Stomach (tissue), 8 donors: ENCODE measurements at regions not wholly inside any gene's neighbourhood (a gene's known extent, or its start where the extent isn't known, plus 50 kb on each side); places are given as distances from the start of the nearest gene placed in this dataset.

Experiments
- DNase-seq, 2 donors: peaks; one replicate each; pipeline versions ENCODE4 v3.0.0 to v3.0.0-alpha.2; 2013 to 2019
- H3K27ac ChIP-seq, 5 donors: fragments of 200-600 bp in 4 of 5; sonication (generic) in 4 of 5; one replicate each; pipeline ENCODE4 v1.5.1; 2013 to 2019; ENCODE audit warnings: mild to moderate bottlenecking in 1 of 5, moderate library complexity in 1 of 5
- H3K27me3 ChIP-seq, 3 donors: fragments of 200-600 bp; sonication (generic); one replicate each; pipeline ENCODE4 v1.5.1; 2017 to 2019; ENCODE audit warnings: mixed run types in 1 of 3
- H3K36me3 ChIP-seq, 4 donors: fragments of 200-600 bp; sonication (generic); 1 replicate in 3 of 4; 2 replicates in 1 of 4; pipeline ENCODE4 v1.5.1; 2016 to 2019
- H3K4me1 ChIP-seq, 4 donors: fragments of 200-600 bp; sonication (generic); one replicate each; pipeline ENCODE4 v1.5.1; 2016 to 2019
- H3K4me3 ChIP-seq, 4 donors: fragments of 200-600 bp; sonication (generic) in 3 of 4; one replicate each; pipeline ENCODE4 v1.5.1; 2016 to 2019; ENCODE audit warnings: mild to moderate bottlenecking in 1 of 4
- H3K9me3 ChIP-seq, 4 donors: fragments of 200-600 bp; sonication (generic); one replicate each; pipeline ENCODE4 v1.5.1; 2016 to 2019
- EP300 ChIP-seq: sonication (generic); formaldehyde crosslinking; IDR thresholded peaks from one replicate; pipeline ENCODE4 v1.6.1; 2017; ENCODE audit warnings: antibody characterized with exemption
- POLR2A ChIP-seq, 4 donors: fragments of 450-650 bp; IDR thresholded peaks; one replicate each; pipeline ENCODE4 v1.6.1; 2016; ENCODE audit warnings: antibody characterized with exemption in 4 of 4, control low read depth in 2 of 4, mild to moderate bottlenecking in 1 of 4, moderate library complexity in 1 of 4
- POLR2AphosphoS5 ChIP-seq, 3 donors: sonication (generic); formaldehyde crosslinking; IDR thresholded peaks; one replicate each; pipeline ENCODE4 v1.6.1; 2016; ENCODE audit warnings: antibody characterized with exemption in 3 of 3
- WGBS, 5 donors: extraction: QIAGEN DNeasy Blood & Tissue Kit in 3 of 5; methylation state at CpG; one replicate each; pipeline versions ENCODE4 v1.1.5 to v1.1.7; 2013 to 2018; 5-methylcytosine and 5-hydroxymethylcytosine counted together
- intact Hi-C: fragments of 100-400 bp; cut with DNase I; formaldehyde crosslinking; loops from one replicate; pipeline ENCODE4 v1.15.1; 2023; ENCODE audit warnings: low total_unique reads
- TF ChIP-seq, protein P1 (sequence below), 7 experiments: fragments of 450-650 bp in 4 of 7; fragments of 200-600 bp in 3 of 7; sonication (generic) in 3 of 7; IDR thresholded peaks; one replicate each; pipeline ENCODE4 v1.5.1; 2016 to 2019; ENCODE audit warnings: antibody characterized with exemption in 7 of 7, control low read depth in 2 of 7, mild to moderate bottlenecking in 1 of 7
- donor health status: healthy with polysubstance abuse.
- donor health status: Bipolar disorder and iron deficiency.
- donor health status: healthy.

DNA sequence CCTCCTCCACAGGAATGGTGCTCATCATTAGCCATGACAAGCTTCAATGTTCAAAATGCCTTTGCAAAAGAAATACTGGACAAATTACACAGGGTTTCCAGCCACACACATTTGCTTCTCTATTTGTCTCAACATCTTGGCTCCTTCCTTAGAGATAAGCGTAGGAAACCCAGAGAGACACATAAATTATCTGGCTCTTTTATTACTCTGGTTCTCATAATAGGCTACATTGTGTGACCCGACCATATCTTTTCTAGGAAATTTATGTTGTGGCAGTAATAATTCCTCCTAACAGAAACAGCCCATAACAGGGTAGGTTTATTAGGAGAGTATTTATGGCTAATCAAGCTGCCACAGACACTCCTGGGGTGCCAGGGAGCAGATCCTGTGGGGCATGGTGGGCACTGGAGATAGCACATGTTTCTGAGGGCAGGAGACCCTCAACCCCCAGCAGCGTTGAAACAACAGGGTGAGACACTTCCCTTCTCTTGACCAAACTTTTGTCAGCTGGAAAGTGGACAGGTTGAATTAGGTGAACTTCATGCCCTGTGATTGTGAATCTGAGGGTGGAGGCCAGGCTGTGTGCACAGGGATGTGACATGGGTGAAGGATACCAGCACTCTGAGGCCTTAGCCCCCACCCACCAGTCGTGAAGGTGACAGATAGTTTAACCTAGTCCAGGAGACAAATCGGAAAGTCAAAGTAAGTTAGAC is 295.9 kb upstream of the ZNF32 start:
- no peaks in the 10 kb centered on the region for H3K36me3 ChIP-seq
- H3K27me3 ChIP-seq, result no peaks in the 10 kb centered on the region
- DNase-seq, result peak in 1 of 2 donors; percentile 1
- 60 to 73% (median 71%) methylated on average over 5 of the region's 5 CpGs for WGBS, 5 donors
- peaks cover 0 to 28% (median 25%) of the 10 kb centered on the region in 4 donors for H3K4me1 ChIP-seq
- H3K27ac ChIP-seq, result no peak overlapping the region
- H3K9me3 ChIP-seq, result no peaks in the 10 kb centered on the region
- no peak for TF ChIP-seq POLR2AphosphoS5 (IDR thresholded peaks at IDR 0.05)
- TF ChIP-seq, protein P1, sequence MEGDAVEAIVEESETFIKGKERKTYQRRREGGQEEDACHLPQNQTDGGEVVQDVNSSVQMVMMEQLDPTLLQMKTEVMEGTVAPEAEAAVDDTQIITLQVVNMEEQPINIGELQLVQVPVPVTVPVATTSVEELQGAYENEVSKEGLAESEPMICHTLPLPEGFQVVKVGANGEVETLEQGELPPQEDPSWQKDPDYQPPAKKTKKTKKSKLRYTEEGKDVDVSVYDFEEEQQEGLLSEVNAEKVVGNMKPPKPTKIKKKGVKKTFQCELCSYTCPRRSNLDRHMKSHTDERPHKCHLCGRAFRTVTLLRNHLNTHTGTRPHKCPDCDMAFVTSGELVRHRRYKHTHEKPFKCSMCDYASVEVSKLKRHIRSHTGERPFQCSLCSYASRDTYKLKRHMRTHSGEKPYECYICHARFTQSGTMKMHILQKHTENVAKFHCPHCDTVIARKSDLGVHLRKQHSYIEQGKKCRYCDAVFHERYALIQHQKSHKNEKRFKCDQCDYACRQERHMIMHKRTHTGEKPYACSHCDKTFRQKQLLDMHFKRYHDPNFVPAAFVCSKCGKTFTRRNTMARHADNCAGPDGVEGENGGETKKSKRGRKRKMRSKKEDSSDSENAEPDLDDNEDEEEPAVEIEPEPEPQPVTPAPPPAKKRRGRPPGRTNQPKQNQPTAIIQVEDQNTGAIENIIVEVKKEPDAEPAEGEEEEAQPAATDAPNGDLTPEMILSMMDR (IDR thresholded peaks at IDR 0.05), result no peak
- TF ChIP-seq EP300, result no peak
- no peak for TF ChIP-seq POLR2A (IDR thresholded peaks at IDR 0.05)
- intact Hi-C loops, result no loop called here
- no peak overlapping the region for H3K4me3 ChIP-seq

DNA sequence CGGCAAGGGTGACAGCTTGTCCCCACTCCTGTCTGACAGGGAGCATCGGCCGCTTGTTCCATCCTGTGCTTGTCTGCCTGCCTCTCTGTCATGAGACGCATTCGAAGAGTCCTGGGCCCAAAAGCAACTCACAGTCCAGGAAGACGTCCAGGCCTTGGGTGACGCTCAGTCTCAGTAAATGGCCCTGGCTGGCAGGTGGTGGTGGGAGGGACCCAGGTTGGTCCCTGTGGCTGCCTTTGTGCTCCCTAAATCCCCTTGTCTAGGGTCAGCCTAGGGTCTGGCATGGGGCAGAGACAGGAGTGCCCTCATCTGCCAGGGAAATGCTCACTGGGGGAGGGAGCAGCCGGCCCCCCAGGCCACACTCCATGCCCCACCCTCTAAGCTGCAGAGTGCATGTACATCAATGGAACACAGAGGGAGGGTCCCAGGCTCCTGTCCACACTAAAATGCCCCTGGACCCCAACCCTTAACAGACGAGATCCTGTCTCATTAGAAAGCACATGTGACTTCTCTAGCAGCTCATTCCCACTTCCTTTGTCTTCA is 295.2 kb upstream of the ZNF32 start:
- DNase-seq, result peak in 1 of 2 donors; percentile 22
- Histone ChIP-seq H3K27ac (no peak overlapping the region), H3K27me3 (no peaks in the 10 kb centered on the region), H3K36me3 (no peaks in the 10 kb centered on the region), H3K9me3 (no peaks in the 10 kb centered on the region), H3K4me3 (no peak overlapping the region), H3K4me1 (peaks cover 0 to 28% (median 25%) of the 10 kb centered on the region in 4 donors)
- intact Hi-C loops, result no loop called here
- WGBS, 5 donors, result 76 to 89% (median 86%) methylated on average over 9 of the region's 9 CpGs
- TF ChIP-seq EP300, result no peak
- no peak for TF ChIP-seq POLR2A (IDR thresholded peaks at IDR 0.05)
- TF ChIP-seq, protein P1 (IDR thresholded peaks at IDR 0.05), result no peak
- TF ChIP-seq POLR2AphosphoS5 (IDR thresholded peaks at IDR 0.05), result no peak

DNA sequence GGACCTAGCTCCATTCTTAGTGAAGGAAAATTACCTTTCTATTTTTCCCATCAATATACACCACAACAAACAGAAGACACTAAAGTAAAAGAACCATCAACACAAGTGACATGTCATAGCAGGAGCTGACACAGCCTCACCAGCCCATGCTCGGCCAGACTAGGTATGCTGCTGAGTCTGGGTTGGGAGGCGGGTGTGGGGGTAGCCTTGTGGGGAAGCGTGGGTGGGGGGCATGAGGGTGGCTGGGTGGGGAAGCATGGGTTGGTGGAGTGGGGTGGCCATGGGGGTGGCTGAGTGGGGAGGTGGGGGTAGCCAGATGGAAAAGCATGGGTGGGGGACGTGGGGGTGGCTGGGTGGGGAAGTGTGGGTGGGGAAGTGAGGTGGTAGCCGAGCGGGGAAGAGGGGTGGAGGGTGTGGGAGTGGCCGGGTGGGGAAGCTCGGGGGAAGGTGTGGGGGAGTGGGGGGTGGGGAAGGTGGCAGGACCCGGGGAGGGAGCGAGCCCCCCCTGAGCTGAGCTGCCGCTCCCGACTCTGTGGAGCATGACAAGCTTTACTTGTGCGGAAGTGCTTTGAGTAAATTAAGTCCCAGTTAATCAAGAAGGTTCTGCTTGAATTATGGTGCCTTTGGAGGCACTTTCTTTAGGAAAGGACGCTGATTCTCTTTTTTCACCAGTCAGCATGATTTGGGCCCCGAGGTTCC is 294.6 kb upstream of the ZNF32 start:
- H3K9me3 ChIP-seq, result no peaks in the 10 kb centered on the region
- no peak overlapping the region for H3K27ac ChIP-seq
- H3K36me3 ChIP-seq, result no peaks in the 10 kb centered on the region
- 71 to 85% (median 81%) methylated on average over 12 to 15 of the region's 15 CpGs for WGBS, 5 donors
- TF ChIP-seq POLR2A (IDR thresholded peaks at IDR 0.05) (no peak), POLR2AphosphoS5 (IDR thresholded peaks at IDR 0.05) (no peak), EP300 (no peak)
- TF ChIP-seq, protein P1 (IDR thresholded peaks at IDR 0.05), result no peak
- H3K4me3 ChIP-seq, result no peak overlapping the region
- intact Hi-C loops, result no loop called here
- DNase-seq, result peak; percentile 1 to 21
- no peaks in the 10 kb centered on the region for H3K27me3 ChIP-seq
- H3K4me1 ChIP-seq, result peaks cover 0 to 28% (median 25%) of the 10 kb centered on the region in 4 donors

DNA sequence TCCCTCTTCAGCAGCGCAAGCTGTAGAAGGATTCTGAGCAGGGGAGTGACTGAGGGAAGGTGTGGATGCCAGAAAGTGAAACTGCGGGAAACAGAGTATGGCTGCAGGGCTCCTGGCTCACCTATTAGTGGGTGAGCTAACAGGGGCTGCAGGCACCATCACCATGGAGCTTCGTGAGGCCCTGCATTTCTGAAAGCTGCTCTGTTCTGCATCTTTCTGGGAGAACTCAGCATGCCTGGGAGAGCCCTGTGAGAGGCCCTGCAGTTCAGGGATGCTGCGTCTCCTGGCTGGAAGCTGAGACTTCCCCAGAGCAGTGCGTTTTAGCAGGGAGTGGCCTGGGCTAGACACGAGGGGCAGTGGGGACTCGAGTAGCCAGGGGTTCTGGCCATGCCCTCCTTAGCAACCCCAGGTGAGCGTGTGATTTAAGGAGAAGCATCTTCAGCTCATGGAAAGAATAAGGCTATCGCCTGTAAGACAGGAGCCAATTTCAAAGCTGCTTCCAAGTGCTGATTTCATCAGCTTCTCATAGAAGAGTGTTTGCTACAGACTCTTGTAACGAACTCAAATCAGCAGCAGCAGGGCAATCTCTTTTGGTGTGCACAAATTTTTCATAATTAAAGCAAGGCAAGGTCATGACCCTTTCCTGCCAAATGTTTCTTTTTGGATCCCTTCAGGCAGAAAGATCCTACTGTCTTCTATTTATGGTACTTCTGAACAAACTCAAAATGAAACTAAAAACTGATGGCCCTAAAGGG is 293.6 kb upstream of the ZNF32 start:
- peak; percentile 9 to 17 for DNase-seq
- H3K27me3 ChIP-seq, result no peaks in the 10 kb centered on the region
- peaks cover 0 to 28% (median 25%) of the 10 kb centered on the region in 4 donors for H3K4me1 ChIP-seq
- intact Hi-C loops, result no loop called here
- no peaks in the 10 kb centered on the region for H3K9me3 ChIP-seq
- H3K27ac ChIP-seq, result no peak overlapping the region
- WGBS, 5 donors, result 59 to 76% (median 67%) methylated on average over 10 of the region's 10 CpGs
- H3K4me3 ChIP-seq, result no peak overlapping the region
- TF ChIP-seq, protein P1 (IDR thresholded peaks at IDR 0.05), result no peak
- TF ChIP-seq EP300 (no peak), POLR2A (IDR thresholded peaks at IDR 0.05) (no peak), POLR2AphosphoS5 (IDR thresholded peaks at IDR 0.05) (no peak)
- no peaks in the 10 kb centered on the region for H3K36me3 ChIP-seq
